AG09319 (cell line): ENCODE measurements at regions not wholly inside any gene's neighbourhood (a gene's known extent, or its start where the extent isn't known, plus 50 kb on each side); places are given as distances from the start of the nearest gene placed in this dataset.

Experiments
- DNase-seq: peaks from one replicate; pipeline ENCODE4 v3.0.0-alpha.2; 2010; ENCODE audit warnings: low read depth; ENCODE audit errors: extremely low read depth
- CTCF ChIP-seq: IDR thresholded peaks from 2 replicates; pipeline ENCODE4 v1.5.1; 2011; ENCODE audit warnings: low read depth, mild to moderate bottlenecking, inconsistent platforms, low read length, moderate library complexity

GRCh38 chr13:24063281-24063877, 97.1 kb upstream of the SPATA13 start:
- DNase-seq, result no peak
- no peak for TF ChIP-seq CTCF

- no peak for TF ChIP-seq CTCF
- no peak for DNase-seq
Observed at GRCh38 chr13:24064371-24064770, 96.1 kb upstream of the SPATA13 start.

- DNase-seq, result no peak
- TF ChIP-seq CTCF, result no peak
Observed at GRCh38 chr13:24065176-24065575, 95.3 kb upstream of the SPATA13 start.

GRCh38 chr13:24066405-24067295, 93.9 kb upstream of the SPATA13 start:
- no peak for TF ChIP-seq CTCF
- no peak for DNase-seq

- no peak for DNase-seq
- TF ChIP-seq CTCF, result no peak
Observed at GRCh38 chr13:24068472-24068871, 92.0 kb upstream of the SPATA13 start.

GRCh38 chr13:24071016-24071415, 89.5 kb upstream of the SPATA13 start:
- DNase-seq, result no peak
- TF ChIP-seq CTCF, result no peak

- no peak for DNase-seq
- no peak for TF ChIP-seq CTCF
Observed at GRCh38 chr13:24071423-24072075, 89.0 kb upstream of the SPATA13 start.
